ENCODE measurements at regions not wholly inside any gene's neighbourhood (a gene's known extent, or its start where the extent isn't known, plus 50 kb on each side); places are given as distances from the start of the nearest gene placed in this dataset.

DNA sequence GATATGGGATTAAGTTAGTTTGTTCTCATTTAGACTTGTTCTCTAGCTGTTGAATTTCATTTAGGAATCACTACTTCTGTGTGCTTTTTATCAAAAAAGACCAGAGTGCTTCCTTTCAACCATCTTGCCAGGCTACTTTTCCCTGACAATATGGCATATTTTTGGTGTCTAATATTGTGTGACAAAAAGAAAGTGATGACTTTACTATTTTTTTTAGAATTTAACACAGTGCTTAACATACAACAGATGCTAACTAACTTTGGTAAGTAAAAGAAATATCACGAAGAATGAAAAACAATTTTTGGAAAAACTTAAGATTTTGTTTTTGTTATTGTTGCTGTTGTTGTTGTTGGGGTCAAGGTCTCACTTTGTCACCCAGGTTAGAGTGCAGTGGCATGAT lies 462.2 kb upstream of the PABPC4L start:
- no peak overlapping the region for H3K4me3 ChIP-seq (replicated peaks in 1 of 3; ENCODE audit: insufficient read depth in 1 of 3, low read depth in 1 of 3, low read length in 3 of 3)
- no peaks in the 10 kb centered on the region for H3K9me3 ChIP-seq (replicated peaks; ENCODE audit: control insufficient read depth, insufficient read depth, low read length)
- H2AFZ ChIP-seq (ENCODE audit: low read depth, low read length): no peak overlapping the region
- BruUV-seq (replicated peaks): no TSS peak
- CTCF ChIA-PET: interaction anchor here (1.2 kb wide), 1 partner anchor 13 kb away, joined by 8 read pairs; no protein-coding TSS in a partner anchor
- FAIRE-seq (no peak), DNase-seq (ENCODE audit: low read depth, low spot score) (no peak)
- no peaks in the 10 kb centered on the region for H3K36me3 ChIP-seq (ENCODE audit: control insufficient read depth in 2 of 2, extremely low read depth in 1 of 2, insufficient read depth in 2 of 2, low read length in 2 of 2)
- no peak overlapping the region for H3K27ac ChIP-seq (ENCODE audit: insufficient read depth, low read depth, low read length)
- no peaks in the 10 kb centered on the region for H3K27me3 ChIP-seq (ENCODE audit: control insufficient read depth in 2 of 2, insufficient read depth in 2 of 2, low read length in 2 of 2)
- H3K9ac ChIP-seq (replicated peaks; ENCODE audit: extremely low read depth, insufficient read depth, low read length): no peak overlapping the region
- no peaks in the 10 kb centered on the region for H3K79me2 ChIP-seq (ENCODE audit: control insufficient read depth, insufficient read depth, low read length)
- no peaks in the 10 kb centered on the region for H4K20me1 ChIP-seq (replicated peaks; ENCODE audit: control insufficient read depth, extremely low read depth, insufficient read depth, low read length)
- H3K9me1 ChIP-seq (replicated peaks; ENCODE audit: control insufficient read depth, extremely low read depth, insufficient read depth, low read length): no peaks in the 10 kb centered on the region
- POLR2A ChIA-PET: no interaction called here
- no peak overlapping the region for H3K4me2 ChIP-seq (ENCODE audit: insufficient read depth, low read length)
- intact Hi-C loops (cut with micrococcal nuclease) (no loop called here), dilution Hi-C loops (cut with MboI; ENCODE audit: extremely low pct_ligation_motif_present, low sequenced_read_pairs) (no loop called here)
- no peak for TF ChIP-seq POLR2A (IDR thresholded peaks at IDR 0.05; ENCODE audit: low read depth, low read length)
- TF ChIP-seq JUN (IDR thresholded peaks at IDR 0.05; ENCODE audit: borderline replicate concordance, insufficient read depth, insufficient read length, low read depth): no peak
- TF ChIP-seq, protein P1, sequence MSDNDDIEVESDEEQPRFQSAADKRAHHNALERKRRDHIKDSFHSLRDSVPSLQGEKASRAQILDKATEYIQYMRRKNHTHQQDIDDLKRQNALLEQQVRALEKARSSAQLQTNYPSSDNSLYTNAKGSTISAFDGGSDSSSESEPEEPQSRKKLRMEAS (IDR thresholded peaks at IDR 0.05; ENCODE audit: insufficient read depth, insufficient read length): no peak
- TF ChIP-seq EZH2 (IDR thresholded peaks at IDR 0.05; ENCODE audit: borderline replicate concordance, low read depth, low read length, severe bottlenecking): no peak
- TF ChIP-seq MYC (IDR thresholded peaks at IDR 0.05; ENCODE audit: low read depth, low read length): no peak
- TF ChIP-seq POLR2AphosphoS5 (IDR thresholded peaks at IDR 0.05; ENCODE audit: insufficient read depth, low read depth, low read length): no peak
- no peak for TF ChIP-seq CTCF (IDR thresholded peaks at IDR 0.05; ENCODE audit: extremely low read depth in 1 of 2, insufficient read depth in 1 of 2, low read depth in 1 of 2, low read length in 2 of 2)
- no peaks in the 10 kb centered on the region for H3K4me1 ChIP-seq (ENCODE audit: control insufficient read depth, extremely low read depth, insufficient read depth, low read length)
